Suppressor macrophage (primary cell): ENCODE measurements at regions not wholly inside any gene's neighbourhood (a gene's known extent, or its start where the extent isn't known, plus 50 kb on each side); places are given as distances from the start of the nearest gene placed in this dataset.
"Not testable (repeated sequence)": the region's sequence is repeated elsewhere in the genome, so short reads cannot be mapped to it uniquely, and the experiment has no call there.

Experiments
- DNase-seq, 4 experiments: peaks; one replicate each; pipeline ENCODE4 v3.0.0-alpha.2; 2020 to 2022

GRCh38 chr3:76206346-76206745 lies 421.0 kb upstream of the ZNF717 start:
- DNase-seq: no peak

GRCh38 chr3:76212679-76213078 lies 427.3 kb upstream of the ZNF717 start:
- DNase-seq: no peak

GRCh38 chr3:76222201-76222600 lies 436.9 kb upstream of the ZNF717 start:
- DNase-seq: no peak

GRCh38 chr3:76231258-76231657 lies 445.9 kb upstream of the ZNF717 start:
- no peak for DNase-seq

- DNase-seq: no peak
Observed at GRCh38 chr3:76242886-76243753, 457.8 kb upstream of the ZNF717 start.

GRCh38 chr3:76245073-76245472 lies 459.7 kb upstream of the ZNF717 start:
- DNase-seq: no peak

GRCh38 chr3:76245622-76246021 lies 460.3 kb upstream of the ZNF717 start:
- DNase-seq: no peak

GRCh38 chr3:76264496-76264895 lies 479.1 kb upstream of the ZNF717 start:
- no peak for DNase-seq

- no peak for DNase-seq
Observed at GRCh38 chr3:76264911-76265310, 479.6 kb upstream of the ZNF717 start.

- DNase-seq: no peak
Observed at GRCh38 chr3:76266511-76266910, 481.2 kb upstream of the ZNF717 start.

GRCh38 chr3:76267851-76268380 lies 482.6 kb upstream of the ZNF717 start:
- DNase-seq: no peak

- DNase-seq: no peak
Observed at GRCh38 chr3:76293856-76294255, 508.5 kb upstream of the ZNF717 start.

- DNase-seq: no peak
Observed at GRCh38 chr3:76300746-76301145, 515.4 kb upstream of the ZNF717 start.

- no peak for DNase-seq
Observed at GRCh38 chr3:76307556-76307955, 522.2 kb upstream of the ZNF717 start.

- DNase-seq: no peak
Observed at GRCh38 chr3:76308541-76308940, 523.2 kb upstream of the ZNF717 start.

GRCh38 chr3:76310089-76310488 lies 524.7 kb upstream of the ZNF717 start:
- DNase-seq: no peak

- DNase-seq: no peak
Observed at GRCh38 chr3:76310667-76311066, 525.3 kb upstream of the ZNF717 start.

- DNase-seq: no peak
Observed at GRCh38 chr3:76311941-76312340, 526.6 kb upstream of the ZNF717 start.

GRCh38 chr3:76315906-76316305 lies 530.6 kb upstream of the ZNF717 start:
- DNase-seq: not testable (repeated sequence)

- DNase-seq: no peak
Observed at GRCh38 chr3:76321614-76322013, 536.3 kb upstream of the ZNF717 start.

- no peak for DNase-seq
Observed at GRCh38 chr3:76324101-76324500, 538.8 kb upstream of the ZNF717 start.

- DNase-seq: no peak
Observed at GRCh38 chr3:76345878-76346277, 560.5 kb upstream of the ZNF717 start.

- no peak for DNase-seq
Observed at GRCh38 chr3:76346690-76347089, 561.3 kb upstream of the ZNF717 start.

- DNase-seq: no peak
Observed at GRCh38 chr3:76349715-76350480, 564.5 kb upstream of the ZNF717 start.
